GM19395 (cell line): ENCODE measurements at regions not wholly inside any gene's neighbourhood (a gene's known extent, or its start where the extent isn't known, plus 50 kb on each side); places are given as distances from the start of the nearest gene placed in this dataset.
A peak's percentile ranks its signal among the peaks of the same experiment; 100 is the strongest.

Experiments
- ATAC-seq: cut with Tn5 transposase; IDR thresholded peaks from one replicate; pipeline ENCODE4 v1.9.1; 2021; ENCODE audit warnings: mild to moderate bottlenecking, moderate library complexity; ENCODE audit not compliant: unreplicated experiment

- no peak for ATAC-seq
These were observed 94.8 kb upstream of the ATP6AP2 start for GRCh38 chrX:40485973-40486372.

- ATAC-seq = no peak
These were observed 95.5 kb upstream of the ATP6AP2 start for GRCh38 chrX:40485102-40485826.

- ATAC-seq = no peak
These were observed 96.2 kb upstream of the ATP6AP2 start for GRCh38 chrX:40484408-40485091.

GRCh38 chrX:40483502-40483901, 97.3 kb upstream of the ATP6AP2 start:
- no peak for ATAC-seq

- no peak for ATAC-seq
These were observed 100.9 kb upstream of the ATP6AP2 start for GRCh38 chrX:40479777-40480318.

GRCh38 chrX:40478474-40479065, 102.2 kb upstream of the ATP6AP2 start:
- no peak for ATAC-seq

GRCh38 chrX:40476958-40477357, 103.8 kb upstream of the ATP6AP2 start:
- no peak for ATAC-seq

GRCh38 chrX:40474645-40475044, 106.1 kb upstream of the ATP6AP2 start:
- ATAC-seq = no peak

GRCh38 chrX:40474205-40474626, 106.6 kb upstream of the ATP6AP2 start:
- ATAC-seq = no peak

- no peak for ATAC-seq
These were observed 107.1 kb upstream of the ATP6AP2 start for GRCh38 chrX:40473460-40474204.

GRCh38 chrX:40471965-40472648, 108.7 kb upstream of the ATP6AP2 start:
- ATAC-seq = peak; percentile 50

GRCh38 chrX:40470830-40471429, 109.8 kb upstream of the ATP6AP2 start:
- no peak for ATAC-seq

- ATAC-seq = no peak
These were observed 111.5 kb upstream of the ATP6AP2 start for GRCh38 chrX:40469316-40469715.

GRCh38 chrX:40468033-40468846, 112.5 kb upstream of the ATP6AP2 start:
- no peak for ATAC-seq

GRCh38 chrX:40467454-40467853, 113.3 kb upstream of the ATP6AP2 start:
- no peak for ATAC-seq

GRCh38 chrX:40465735-40466551, 114.8 kb upstream of the ATP6AP2 start:
- no peak for ATAC-seq

- ATAC-seq = no peak
These were observed 118.0 kb upstream of the ATP6AP2 start for GRCh38 chrX:40462795-40463194.

GRCh38 chrX:40460926-40461325, 119.8 kb upstream of the ATP6AP2 start:
- no peak for ATAC-seq
